ENCODE measurements at regions not wholly inside any gene's neighbourhood (a gene's known extent, or its start where the extent isn't known, plus 50 kb on each side); places are given as distances from the start of the nearest gene placed in this dataset.

DNA sequence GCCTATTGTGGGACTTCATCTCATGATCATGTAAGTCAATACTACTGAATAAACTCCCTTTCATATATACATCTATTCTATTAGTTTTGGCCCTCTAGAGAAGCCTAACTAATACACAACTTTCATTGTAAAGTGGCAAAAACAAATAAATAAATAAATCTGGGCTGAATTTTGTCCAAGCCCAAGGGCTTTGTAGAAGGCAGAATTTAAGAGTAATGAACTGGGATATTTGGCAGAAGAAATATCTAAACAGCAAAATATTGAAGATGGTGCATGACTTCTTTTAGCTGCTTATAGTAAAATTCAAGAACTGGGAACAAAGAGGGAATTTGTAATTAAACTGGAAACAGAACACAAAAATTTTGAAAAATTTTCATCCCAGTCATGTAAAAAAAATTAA lies 246.7 kb upstream of the GULP1 start:
- H3K4me3 ChIP-seq (replicated peaks in 1 of 3; ENCODE audit: low read depth in 2 of 3, low read length in 3 of 3), result no peak overlapping the region
- no peak for DNase-seq
- no peak overlapping the region for H2AFZ ChIP-seq (ENCODE audit: insufficient read depth, low read depth, low read length, poor library complexity, severe bottlenecking)
- no peaks in the 10 kb centered on the region for H3K79me2 ChIP-seq (ENCODE audit: insufficient read depth, low read length)
- TF ChIP-seq, protein P1, sequence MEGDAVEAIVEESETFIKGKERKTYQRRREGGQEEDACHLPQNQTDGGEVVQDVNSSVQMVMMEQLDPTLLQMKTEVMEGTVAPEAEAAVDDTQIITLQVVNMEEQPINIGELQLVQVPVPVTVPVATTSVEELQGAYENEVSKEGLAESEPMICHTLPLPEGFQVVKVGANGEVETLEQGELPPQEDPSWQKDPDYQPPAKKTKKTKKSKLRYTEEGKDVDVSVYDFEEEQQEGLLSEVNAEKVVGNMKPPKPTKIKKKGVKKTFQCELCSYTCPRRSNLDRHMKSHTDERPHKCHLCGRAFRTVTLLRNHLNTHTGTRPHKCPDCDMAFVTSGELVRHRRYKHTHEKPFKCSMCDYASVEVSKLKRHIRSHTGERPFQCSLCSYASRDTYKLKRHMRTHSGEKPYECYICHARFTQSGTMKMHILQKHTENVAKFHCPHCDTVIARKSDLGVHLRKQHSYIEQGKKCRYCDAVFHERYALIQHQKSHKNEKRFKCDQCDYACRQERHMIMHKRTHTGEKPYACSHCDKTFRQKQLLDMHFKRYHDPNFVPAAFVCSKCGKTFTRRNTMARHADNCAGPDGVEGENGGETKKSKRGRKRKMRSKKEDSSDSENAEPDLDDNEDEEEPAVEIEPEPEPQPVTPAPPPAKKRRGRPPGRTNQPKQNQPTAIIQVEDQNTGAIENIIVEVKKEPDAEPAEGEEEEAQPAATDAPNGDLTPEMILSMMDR (IDR thresholded peaks at IDR 0.05), result no peak
- H3K4me1 Mint-ChIP-seq, result no peaks in the 10 kb centered on the region
- peaks cover 0 to 2% (median 0%) of the 10 kb centered on the region in 3 donors for H3K27me3 Mint-ChIP-seq (ENCODE audit: low read depth in 3 of 3)
- peaks cover 0 to 10% (median 5%) of the 10 kb centered on the region in 7 donors for H3K9me3 Mint-ChIP-seq
- no peaks in the 10 kb centered on the region for H3K27me3 ChIP-seq (ENCODE audit: control insufficient read depth in 2 of 2, insufficient read depth in 2 of 2, low read length in 2 of 2)
- H3K9me3 ChIP-seq (replicated peaks in 1 of 2; ENCODE audit: control insufficient read depth in 1 of 2, insufficient read depth in 1 of 2, low read length in 2 of 2), result peaks cover 0 to 3% of the 10 kb centered on the region in 2 donors
- H3K27ac Mint-ChIP-seq, result no peak overlapping the region
- H3K36me3 ChIP-seq (replicated peaks in 1 of 2; ENCODE audit: control insufficient read depth in 1 of 2, insufficient read depth in 2 of 2, low read length in 2 of 2), result no peaks in the 10 kb centered on the region
- no peaks in the 10 kb centered on the region for H3K4me1 ChIP-seq (ENCODE audit: control insufficient read depth in 1 of 2, insufficient read depth in 2 of 2, low read length in 2 of 2)
- no peaks in the 10 kb centered on the region for H3K36me3 Mint-ChIP-seq
- H3K4me2 ChIP-seq (replicated peaks; ENCODE audit: extremely low read depth, low read length, poor library complexity, severe bottlenecking), result no peak overlapping the region
- intact Hi-C loops (cut with micrococcal nuclease), result no loop called here
- H4K20me1 ChIP-seq (ENCODE audit: insufficient read depth, low read length), result no peaks in the 10 kb centered on the region
- no peak overlapping the region for H3K27ac ChIP-seq (ENCODE audit: low read depth in 1 of 2, low read length in 2 of 2)
- no peak overlapping the region for H3K9ac ChIP-seq (ENCODE audit: insufficient read depth, low read length, poor library complexity, severe bottlenecking)
- H3K4me3 Mint-ChIP-seq, result no peak overlapping the region

- H3K27ac ChIP-seq (ENCODE audit: low read depth in 1 of 2, low read length in 2 of 2), result no peak overlapping the region
- no peaks in the 10 kb centered on the region for H3K27me3 ChIP-seq (ENCODE audit: control insufficient read depth in 2 of 2, insufficient read depth in 2 of 2, low read length in 2 of 2)
- Mint-ChIP-seq H3K4me3 (no peak overlapping the region), H3K27ac (no peak overlapping the region), H3K36me3 (no peaks in the 10 kb centered on the region), H3K27me3 (ENCODE audit: low read depth in 3 of 3) (no peaks in the 10 kb centered on the region), H3K4me1 (no peaks in the 10 kb centered on the region), H3K9me3 (peaks cover 0 to 10% (median 3%) of the 10 kb centered on the region in 7 donors)
- no CpG with 5 or more reads among the region's 3 CpGs for WGBS (ENCODE audit: insufficient coverage)
- no peak overlapping the region for H3K4me3 ChIP-seq (replicated peaks in 1 of 3; ENCODE audit: low read depth in 2 of 3, low read length in 3 of 3)
- peaks cover 0 to 3% of the 10 kb centered on the region in 2 donors for H3K9me3 ChIP-seq (replicated peaks in 1 of 2; ENCODE audit: control insufficient read depth in 1 of 2, insufficient read depth in 1 of 2, low read length in 2 of 2)
- no peak overlapping the region for H3K9ac ChIP-seq (ENCODE audit: insufficient read depth, low read length, poor library complexity, severe bottlenecking)
- no peaks in the 10 kb centered on the region for H3K4me1 ChIP-seq (ENCODE audit: control insufficient read depth in 1 of 2, insufficient read depth in 2 of 2, low read length in 2 of 2)
- H3K4me2 ChIP-seq (replicated peaks; ENCODE audit: extremely low read depth, low read length, poor library complexity, severe bottlenecking), result no peak overlapping the region
- intact Hi-C loops (cut with micrococcal nuclease), result no loop called here
- no peak for DNase-seq
- no peak overlapping the region for H2AFZ ChIP-seq (ENCODE audit: insufficient read depth, low read depth, low read length, poor library complexity, severe bottlenecking)
- TF ChIP-seq, protein P1 (IDR thresholded peaks at IDR 0.05), result no peak
- H4K20me1 ChIP-seq (ENCODE audit: insufficient read depth, low read length), result no peaks in the 10 kb centered on the region
- no peaks in the 10 kb centered on the region for H3K36me3 ChIP-seq (replicated peaks in 1 of 2; ENCODE audit: control insufficient read depth in 1 of 2, insufficient read depth in 2 of 2, low read length in 2 of 2)
- H3K79me2 ChIP-seq (ENCODE audit: insufficient read depth, low read length), result no peaks in the 10 kb centered on the region
These were observed 245.2 kb upstream of the GULP1 start for GRCh38 chr2:188046437-188046836.

All from CD14-positive monocyte (primary cell).